ENCODE measurements at regions not wholly inside any gene's neighbourhood (a gene's known extent, or its start where the extent isn't known, plus 50 kb on each side); places are given as distances from the start of the nearest gene placed in this dataset.

DNA sequence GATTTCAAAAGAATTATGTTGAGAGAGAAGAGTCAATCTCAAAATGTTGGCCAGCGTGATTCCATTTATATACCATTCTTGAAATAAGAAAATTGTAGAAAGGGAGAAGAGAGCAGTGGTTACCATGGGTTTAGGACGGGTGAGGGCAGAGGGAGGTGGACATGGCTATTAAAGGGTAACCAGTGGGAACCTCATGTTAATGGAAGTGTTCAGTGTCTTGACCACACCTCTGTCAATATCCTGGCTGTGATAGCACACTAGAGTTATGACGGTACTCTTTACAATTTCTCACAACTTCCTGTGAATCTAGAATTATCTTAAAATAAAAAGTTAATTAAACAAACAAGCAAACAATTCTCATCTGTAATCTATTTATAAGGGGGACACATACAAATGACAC is 821.2 kb downstream of the VRK1 start:
- no peak overlapping the region for H3K9ac ChIP-seq (ENCODE audit: low read length in 3 of 3)
- DNase-seq (no peak), FAIRE-seq (no peak)

GRCh38 chr14:97618917-97619690 is 821.9 kb downstream of the VRK1 start:
- Histone ChIP-seq H3K4me1 (ENCODE audit: control insufficient read depth in 2 of 3, insufficient read depth in 2 of 3, low read depth in 1 of 3, low read length in 3 of 3) (no peaks in the 10 kb centered on the region), H3K4me3 (ENCODE audit: low read length in 3 of 3) (no peak overlapping the region), H3K36me3 (ENCODE audit: control insufficient read depth in 2 of 3, insufficient read depth in 3 of 3, low read length in 3 of 3) (no peaks in the 10 kb centered on the region), H3K27ac (ENCODE audit: low read depth in 2 of 2, low read length in 2 of 2) (no peak overlapping the region), H3K9me3 (ENCODE audit: control insufficient read depth in 2 of 3, insufficient read depth in 1 of 3, low read length in 3 of 3) (no peaks in the 10 kb centered on the region), H3K27me3 (ENCODE audit: control insufficient read depth, insufficient read depth, low read length) (no peaks in the 10 kb centered on the region), H3K9ac (ENCODE audit: low read length in 3 of 3) (no peak overlapping the region)
- FAIRE-seq (no peak), DNase-seq (no peak)
- intact Hi-C loops (cut with DNase I) = no loop called here
- TF ChIP-seq, protein P1, sequence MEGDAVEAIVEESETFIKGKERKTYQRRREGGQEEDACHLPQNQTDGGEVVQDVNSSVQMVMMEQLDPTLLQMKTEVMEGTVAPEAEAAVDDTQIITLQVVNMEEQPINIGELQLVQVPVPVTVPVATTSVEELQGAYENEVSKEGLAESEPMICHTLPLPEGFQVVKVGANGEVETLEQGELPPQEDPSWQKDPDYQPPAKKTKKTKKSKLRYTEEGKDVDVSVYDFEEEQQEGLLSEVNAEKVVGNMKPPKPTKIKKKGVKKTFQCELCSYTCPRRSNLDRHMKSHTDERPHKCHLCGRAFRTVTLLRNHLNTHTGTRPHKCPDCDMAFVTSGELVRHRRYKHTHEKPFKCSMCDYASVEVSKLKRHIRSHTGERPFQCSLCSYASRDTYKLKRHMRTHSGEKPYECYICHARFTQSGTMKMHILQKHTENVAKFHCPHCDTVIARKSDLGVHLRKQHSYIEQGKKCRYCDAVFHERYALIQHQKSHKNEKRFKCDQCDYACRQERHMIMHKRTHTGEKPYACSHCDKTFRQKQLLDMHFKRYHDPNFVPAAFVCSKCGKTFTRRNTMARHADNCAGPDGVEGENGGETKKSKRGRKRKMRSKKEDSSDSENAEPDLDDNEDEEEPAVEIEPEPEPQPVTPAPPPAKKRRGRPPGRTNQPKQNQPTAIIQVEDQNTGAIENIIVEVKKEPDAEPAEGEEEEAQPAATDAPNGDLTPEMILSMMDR (IDR thresholded peaks at IDR 0.05; ENCODE audit: borderline replicate concordance, extremely low read depth, insufficient read depth) = no peak

More for the DNA sequence above, 821.2 kb downstream of the VRK1 start:
- intact Hi-C loops (cut with DNase I) = no loop called here
- H3K9me3 ChIP-seq (ENCODE audit: control insufficient read depth in 2 of 3, insufficient read depth in 1 of 3, low read length in 3 of 3) = no peaks in the 10 kb centered on the region
- no peak overlapping the region for H3K27ac ChIP-seq (ENCODE audit: low read depth in 2 of 2, low read length in 2 of 2)
- no peaks in the 10 kb centered on the region for H3K4me1 ChIP-seq (ENCODE audit: control insufficient read depth in 2 of 3, insufficient read depth in 2 of 3, low read depth in 1 of 3, low read length in 3 of 3)
- H3K36me3 ChIP-seq (ENCODE audit: control insufficient read depth in 2 of 3, insufficient read depth in 3 of 3, low read length in 3 of 3) = no peaks in the 10 kb centered on the region
- TF ChIP-seq, protein P1 (IDR thresholded peaks at IDR 0.05; ENCODE audit: borderline replicate concordance, extremely low read depth, insufficient read depth) = no peak
- H3K27me3 ChIP-seq (ENCODE audit: control insufficient read depth, insufficient read depth, low read length) = no peaks in the 10 kb centered on the region
- no peak overlapping the region for H3K4me3 ChIP-seq (ENCODE audit: low read length in 3 of 3)

GRCh38 chr14:97620066-97620465 is 822.9 kb downstream of the VRK1 start:
- Histone ChIP-seq H3K9me3 (ENCODE audit: control insufficient read depth in 2 of 3, insufficient read depth in 1 of 3, low read length in 3 of 3) (no peaks in the 10 kb centered on the region), H3K36me3 (ENCODE audit: control insufficient read depth in 2 of 3, insufficient read depth in 3 of 3, low read length in 3 of 3) (no peaks in the 10 kb centered on the region), H3K27ac (ENCODE audit: low read depth in 2 of 2, low read length in 2 of 2) (no peak overlapping the region), H3K4me3 (ENCODE audit: low read length in 3 of 3) (no peak overlapping the region), H3K4me1 (ENCODE audit: control insufficient read depth in 2 of 3, insufficient read depth in 2 of 3, low read depth in 1 of 3, low read length in 3 of 3) (no peaks in the 10 kb centered on the region), H3K27me3 (ENCODE audit: control insufficient read depth, insufficient read depth, low read length) (no peaks in the 10 kb centered on the region), H3K9ac (ENCODE audit: low read length in 3 of 3) (no peak overlapping the region)
- no peak for DNase-seq
- TF ChIP-seq, protein P1 (IDR thresholded peaks at IDR 0.05; ENCODE audit: borderline replicate concordance, extremely low read depth, insufficient read depth) = no peak
- intact Hi-C loops (cut with DNase I) = no loop called here
- no peak for FAIRE-seq

All from kidney (tissue), 13 donors.